ENCODE measurements at regions not wholly inside any gene's neighbourhood (a gene's known extent, or its start where the extent isn't known, plus 50 kb on each side); places are given as distances from the start of the nearest gene placed in this dataset.

- Histone ChIP-seq H3K4me1 (no peaks in the 10 kb centered on the region), H3K27ac (no peak overlapping the region), H3K27me3 (no peaks in the 10 kb centered on the region), H3K4me3 (no peak overlapping the region), H3K36me3 (no peaks in the 10 kb centered on the region), H3K9me3 (no peaks in the 10 kb centered on the region)
- TF ChIP-seq, protein P1, sequence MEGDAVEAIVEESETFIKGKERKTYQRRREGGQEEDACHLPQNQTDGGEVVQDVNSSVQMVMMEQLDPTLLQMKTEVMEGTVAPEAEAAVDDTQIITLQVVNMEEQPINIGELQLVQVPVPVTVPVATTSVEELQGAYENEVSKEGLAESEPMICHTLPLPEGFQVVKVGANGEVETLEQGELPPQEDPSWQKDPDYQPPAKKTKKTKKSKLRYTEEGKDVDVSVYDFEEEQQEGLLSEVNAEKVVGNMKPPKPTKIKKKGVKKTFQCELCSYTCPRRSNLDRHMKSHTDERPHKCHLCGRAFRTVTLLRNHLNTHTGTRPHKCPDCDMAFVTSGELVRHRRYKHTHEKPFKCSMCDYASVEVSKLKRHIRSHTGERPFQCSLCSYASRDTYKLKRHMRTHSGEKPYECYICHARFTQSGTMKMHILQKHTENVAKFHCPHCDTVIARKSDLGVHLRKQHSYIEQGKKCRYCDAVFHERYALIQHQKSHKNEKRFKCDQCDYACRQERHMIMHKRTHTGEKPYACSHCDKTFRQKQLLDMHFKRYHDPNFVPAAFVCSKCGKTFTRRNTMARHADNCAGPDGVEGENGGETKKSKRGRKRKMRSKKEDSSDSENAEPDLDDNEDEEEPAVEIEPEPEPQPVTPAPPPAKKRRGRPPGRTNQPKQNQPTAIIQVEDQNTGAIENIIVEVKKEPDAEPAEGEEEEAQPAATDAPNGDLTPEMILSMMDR (IDR thresholded peaks at IDR 0.05): no peak
- TF ChIP-seq POLR2A (IDR thresholded peaks at IDR 0.05): no peak
- no peak for DNase-seq
These were observed 404.7 kb upstream of the CHAC2 start for GRCh38 chr2:53362934-53363333.

GRCh38 chr2:53356291-53356905 is 411.2 kb upstream of the CHAC2 start:
- Histone ChIP-seq H3K27me3 (no peaks in the 10 kb centered on the region), H3K9me3 (peaks cover 0 to 4% (median 0%) of the 10 kb centered on the region in 4 donors), H3K4me3 (no peak overlapping the region), H3K27ac (no peak overlapping the region), H3K36me3 (no peaks in the 10 kb centered on the region), H3K4me1 (no peaks in the 10 kb centered on the region)
- no peak for TF ChIP-seq POLR2A (IDR thresholded peaks at IDR 0.05)
- TF ChIP-seq, protein P1 (IDR thresholded peaks at IDR 0.05): no peak
- DNase-seq: no peak

GRCh38 chr2:53353135-53354114 is 414.2 kb upstream of the CHAC2 start:
- Histone ChIP-seq H3K27ac (no peak overlapping the region), H3K9me3 (peaks cover 0 to 4% (median 2%) of the 10 kb centered on the region in 4 donors), H3K4me3 (no peak overlapping the region), H3K36me3 (no peaks in the 10 kb centered on the region), H3K4me1 (no peaks in the 10 kb centered on the region), H3K27me3 (no peaks in the 10 kb centered on the region)
- TF ChIP-seq, protein P1 (IDR thresholded peaks at IDR 0.05): no peak
- TF ChIP-seq POLR2A (IDR thresholded peaks at IDR 0.05): no peak
- DNase-seq: no peak

GRCh38 chr2:53347269-53347668 is 420.3 kb upstream of the CHAC2 start:
- Histone ChIP-seq H3K4me1 (no peaks in the 10 kb centered on the region), H3K27me3 (no peaks in the 10 kb centered on the region), H3K4me3 (no peak overlapping the region), H3K27ac (no peak overlapping the region), H3K9me3 (peaks cover 0 to 5% (median 0%) of the 10 kb centered on the region in 4 donors), H3K36me3 (no peaks in the 10 kb centered on the region)
- no peak for DNase-seq
- TF ChIP-seq POLR2A (IDR thresholded peaks at IDR 0.05): no peak
- TF ChIP-seq, protein P1 (IDR thresholded peaks at IDR 0.05): no peak

GRCh38 chr2:53342248-53342647 is 425.4 kb upstream of the CHAC2 start:
- DNase-seq: no peak
- TF ChIP-seq POLR2A (IDR thresholded peaks at IDR 0.05): no peak
- TF ChIP-seq, protein P1 (IDR thresholded peaks at IDR 0.05): no peak
- H3K36me3 ChIP-seq: no peaks in the 10 kb centered on the region
- no peak overlapping the region for H3K27ac ChIP-seq
- H3K4me1 ChIP-seq: no peaks in the 10 kb centered on the region
- H3K4me3 ChIP-seq: no peak overlapping the region
- no peaks in the 10 kb centered on the region for H3K27me3 ChIP-seq
- no peaks in the 10 kb centered on the region for H3K9me3 ChIP-seq

All from Peyer's patch (tissue), 4 donors.